NCI-H2107 treated with DMSO at 0.1 percent for 48 hours (cell line): ENCODE measurements at regions not wholly inside any gene's neighbourhood (a gene's known extent, or its start where the extent isn't known, plus 50 kb on each side); places are given as distances from the start of the nearest gene placed in this dataset.
A peak's percentile ranks its signal among the peaks of the same experiment; 100 is the strongest.

Experiments used
- DNase-seq: peaks from one replicate; lab custom pipeline; 2025; ENCODE audit not compliant: unreplicated experiment; lab: John Stamatoyannopoulos, UW

- DNase-seq: no peak
These were observed 135.7 kb upstream of the STEAP4 start for GRCh38 chr7:88442413-88442812.

GRCh38 chr7:88437132-88437531 is 130.4 kb upstream of the STEAP4 start:
- DNase-seq: no peak

- DNase-seq: no peak
These were observed 125.6 kb upstream of the STEAP4 start for GRCh38 chr7:88432301-88432700.

GRCh38 chr7:88431882-88432281 is 125.2 kb upstream of the STEAP4 start:
- no peak for DNase-seq

- DNase-seq: no peak
These were observed 122.7 kb upstream of the STEAP4 start for GRCh38 chr7:88429382-88429781.

GRCh38 chr7:88402529-88402928 is 95.8 kb upstream of the STEAP4 start:
- no peak for DNase-seq

GRCh38 chr7:88401009-88401623 is 94.4 kb upstream of the STEAP4 start:
- no peak for DNase-seq

GRCh38 chr7:88399696-88400240 is 93.1 kb upstream of the STEAP4 start:
- no peak for DNase-seq

GRCh38 chr7:88399036-88399435 is 92.3 kb upstream of the STEAP4 start:
- DNase-seq: no peak

GRCh38 chr7:88398459-88398858 is 91.8 kb upstream of the STEAP4 start:
- no peak for DNase-seq

- DNase-seq: no peak
These were observed 90.2 kb upstream of the STEAP4 start for GRCh38 chr7:88396948-88397322.

- DNase-seq: no peak
These were observed 89.7 kb upstream of the STEAP4 start for GRCh38 chr7:88396295-88396947.

GRCh38 chr7:88395715-88396114 is 89.0 kb upstream of the STEAP4 start:
- no peak for DNase-seq

GRCh38 chr7:88391247-88391646 is 84.6 kb upstream of the STEAP4 start:
- no peak for DNase-seq

- DNase-seq: no peak
These were observed 80.7 kb upstream of the STEAP4 start for GRCh38 chr7:88387368-88387767.

- DNase-seq: no peak
These were observed 80.0 kb upstream of the STEAP4 start for GRCh38 chr7:88386665-88387156.

GRCh38 chr7:88377434-88377833 is 70.7 kb upstream of the STEAP4 start:
- DNase-seq: no peak

GRCh38 chr7:88368686-88369085 is 62.0 kb upstream of the STEAP4 start:
- DNase-seq: no peak

- DNase-seq: no peak
These were observed 60.2 kb upstream of the STEAP4 start for GRCh38 chr7:88366845-88367244.

GRCh38 chr7:88363869-88364268 is 57.2 kb upstream of the STEAP4 start:
- DNase-seq: no peak

- DNase-seq: no peak
These were observed 56.6 kb upstream of the STEAP4 start for GRCh38 chr7:88363249-88363648.

GRCh38 chr7:88361357-88361756 is 54.7 kb upstream of the STEAP4 start:
- DNase-seq: peak; percentile 16

- no peak for DNase-seq
These were observed 52.2 kb upstream of the STEAP4 start for GRCh38 chr7:88358881-88359280.
